ENCODE measurements at regions not wholly inside any gene's neighbourhood (a gene's known extent, or its start where the extent isn't known, plus 50 kb on each side); places are given as distances from the start of the nearest gene placed in this dataset.
"Not testable (repeated sequence)": the region's sequence is repeated elsewhere in the genome, so short reads cannot be mapped to it uniquely, and the experiment has no call there.

DNA sequence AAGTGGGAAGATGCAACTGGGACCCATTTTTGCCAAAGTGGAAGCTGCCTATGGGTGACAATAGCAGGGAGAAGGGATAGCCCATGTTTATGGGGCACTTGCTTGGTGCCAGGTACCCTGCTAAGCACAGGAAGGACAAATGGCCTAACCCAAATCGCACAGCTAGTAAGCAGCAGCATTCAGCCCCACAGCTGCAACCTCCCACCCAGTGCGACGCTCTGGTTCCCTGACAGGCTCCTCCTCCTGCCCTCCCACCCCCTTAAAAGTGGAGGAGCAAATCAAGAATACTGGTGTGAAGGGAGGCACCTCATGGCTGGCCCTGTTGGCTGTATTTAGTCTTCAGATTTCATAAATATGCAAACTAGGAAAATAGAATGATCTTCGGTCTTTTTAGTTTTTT, 76.2 kb downstream of the RIN2 start:
- Histone ChIP-seq H3K27ac (ENCODE audit: low read depth, low read length) (no peak overlapping the region), H3K27me3 (ENCODE audit: control insufficient read depth, insufficient read depth, low read length) (no peaks in the 10 kb centered on the region), H3K9ac (ENCODE audit: low read depth, low read length) (no peak overlapping the region), H3K36me3 (ENCODE audit: control insufficient read depth, insufficient read depth, low read length) (no peaks in the 10 kb centered on the region), H3K4me1 (ENCODE audit: control insufficient read depth, insufficient read depth, low read length) (peaks cover 4% of the 10 kb centered on the region; the same call in 1 of the 2 replicates), H3K9me3 (ENCODE audit: control insufficient read depth, insufficient read depth, low read length) (no peaks in the 10 kb centered on the region), H3K4me3 (ENCODE audit: low read depth, low read length) (no peak overlapping the region)

DNA sequence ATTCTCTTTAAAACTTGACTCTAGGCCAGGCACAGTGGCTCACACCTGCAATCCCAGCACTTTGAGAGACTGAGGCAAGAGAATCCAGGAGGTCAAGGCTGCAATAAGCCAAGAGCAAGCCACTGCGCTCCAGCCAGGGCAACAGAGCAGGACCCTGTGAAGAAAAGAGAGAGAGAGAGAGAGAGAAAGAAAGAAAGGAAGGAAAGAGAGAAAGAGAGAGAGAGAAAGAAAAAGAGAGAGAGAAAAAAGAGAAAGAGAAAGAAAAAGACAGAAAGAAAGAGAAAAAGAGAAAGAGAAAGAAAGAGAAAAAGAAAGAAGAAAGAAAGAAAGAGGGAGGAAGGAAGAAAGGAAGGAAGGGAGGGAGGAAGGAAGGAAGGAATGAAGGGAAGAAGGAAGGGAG, 76.7 kb downstream of the RIN2 start:
- Histone ChIP-seq H3K27ac (ENCODE audit: low read depth, low read length) (no peak overlapping the region), H3K36me3 (ENCODE audit: control insufficient read depth, insufficient read depth, low read length) (no peaks in the 10 kb centered on the region), H3K9me3 (ENCODE audit: control insufficient read depth, insufficient read depth, low read length) (no peaks in the 10 kb centered on the region), H3K9ac (ENCODE audit: low read depth, low read length) (no peak overlapping the region), H3K27me3 (ENCODE audit: control insufficient read depth, insufficient read depth, low read length) (no peaks in the 10 kb centered on the region), H3K4me3 (ENCODE audit: low read depth, low read length) (no peak overlapping the region), H3K4me1 (ENCODE audit: control insufficient read depth, insufficient read depth, low read length) (peaks cover 4% of the 10 kb centered on the region; the same call in 1 of the 2 replicates)

DNA sequence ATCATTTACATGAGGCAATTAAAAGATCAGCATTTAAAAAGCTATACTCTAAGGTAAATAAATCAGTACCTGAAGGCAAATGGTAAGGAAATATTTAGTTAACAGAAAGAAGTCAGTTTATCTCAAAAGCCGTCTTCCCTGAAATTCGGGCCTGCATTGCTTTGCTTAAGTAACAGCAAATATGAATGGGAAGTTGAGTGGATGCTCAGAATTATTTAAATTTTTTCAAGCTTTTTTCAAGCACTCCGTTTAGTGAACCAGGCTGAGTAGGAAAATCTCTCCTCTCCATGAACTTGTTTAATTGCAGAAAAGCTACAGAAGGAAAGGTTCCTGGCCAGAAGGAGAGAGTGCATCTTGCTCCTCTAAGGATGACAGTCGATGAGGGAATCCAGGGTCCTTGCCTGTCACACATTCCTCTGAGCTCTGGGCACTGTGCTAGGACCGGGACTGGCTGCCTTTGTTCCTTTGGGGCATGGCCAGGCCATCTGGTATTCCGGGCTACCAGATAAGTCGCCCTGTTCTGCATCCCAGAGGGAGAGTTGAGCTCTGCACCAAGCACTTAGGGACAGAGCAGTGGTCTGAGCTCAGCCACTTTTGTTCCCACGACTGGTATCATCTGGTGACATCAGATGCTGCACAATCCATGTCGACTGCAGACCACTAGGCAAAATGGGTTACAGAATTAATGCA, 77.6 kb downstream of the RIN2 start:
- peaks cover 4% of the 10 kb centered on the region; the same call in 1 of the 2 replicates for H3K4me1 ChIP-seq (ENCODE audit: control insufficient read depth, insufficient read depth, low read length)
- no peak overlapping the region for H3K27ac ChIP-seq (ENCODE audit: low read depth, low read length)
- H3K9ac ChIP-seq (ENCODE audit: low read depth, low read length), result no peak overlapping the region
- H3K27me3 ChIP-seq (ENCODE audit: control insufficient read depth, insufficient read depth, low read length), result no peaks in the 10 kb centered on the region
- no peaks in the 10 kb centered on the region for H3K9me3 ChIP-seq (ENCODE audit: control insufficient read depth, insufficient read depth, low read length)
- H3K36me3 ChIP-seq (ENCODE audit: control insufficient read depth, insufficient read depth, low read length), result no peaks in the 10 kb centered on the region
- H3K4me3 ChIP-seq (ENCODE audit: low read depth, low read length), result no peak overlapping the region

DNA sequence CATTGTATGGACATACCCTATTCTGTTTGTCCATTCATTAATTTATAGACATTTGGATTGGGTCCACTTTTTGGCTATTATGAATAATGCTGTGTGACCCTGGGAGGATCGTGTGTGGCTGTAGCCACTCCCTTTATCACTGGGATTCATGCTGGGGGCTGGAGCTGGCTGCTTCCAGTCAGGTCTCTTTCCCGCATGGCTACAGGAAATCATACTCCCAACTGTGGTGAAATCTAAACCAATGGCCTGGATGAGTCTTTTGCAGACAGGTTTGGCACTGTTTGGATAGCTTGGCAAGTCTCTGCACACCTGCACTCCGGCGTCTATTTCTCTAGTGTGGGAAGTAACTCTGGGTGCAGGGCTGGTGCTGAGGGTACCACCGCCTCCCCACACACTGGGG, 80.4 kb downstream of the RIN2 start:
- no peaks in the 10 kb centered on the region for H3K9me3 ChIP-seq (ENCODE audit: control insufficient read depth, insufficient read depth, low read length)
- H3K27ac ChIP-seq (ENCODE audit: low read depth, low read length), result no peak overlapping the region
- H3K27me3 ChIP-seq (ENCODE audit: control insufficient read depth, insufficient read depth, low read length), result no peaks in the 10 kb centered on the region
- H3K4me1 ChIP-seq (ENCODE audit: control insufficient read depth, insufficient read depth, low read length), result peaks cover 4% of the 10 kb centered on the region; the same call in 1 of the 2 replicates
- H3K9ac ChIP-seq (ENCODE audit: low read depth, low read length), result no peak overlapping the region
- H3K4me3 ChIP-seq (ENCODE audit: low read depth, low read length), result no peak overlapping the region
- H3K36me3 ChIP-seq (ENCODE audit: control insufficient read depth, insufficient read depth, low read length), result no peaks in the 10 kb centered on the region

DNA sequence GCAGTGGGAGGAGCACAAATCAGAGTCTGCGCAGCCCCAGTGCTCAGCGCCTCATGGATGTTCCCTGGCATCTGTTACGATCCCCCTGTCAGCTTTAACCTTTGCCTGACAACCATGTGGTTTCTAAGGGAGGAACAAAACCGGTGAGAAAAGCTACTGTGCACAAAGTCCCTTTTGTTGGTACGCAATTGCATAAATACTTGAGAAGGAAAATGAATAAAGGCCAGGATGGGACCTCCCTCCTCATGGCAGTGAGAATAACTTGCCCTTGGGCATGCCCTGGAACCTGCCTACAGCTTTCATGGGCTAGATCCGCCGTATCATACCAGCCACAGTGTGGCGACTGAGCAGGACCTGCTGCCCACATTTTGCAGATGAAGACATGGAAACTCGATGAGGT, 81.0 kb downstream of the RIN2 start:
- Histone ChIP-seq H3K4me1 (ENCODE audit: control insufficient read depth, insufficient read depth, low read length) (peaks cover 4% of the 10 kb centered on the region; the same call in 1 of the 2 replicates), H3K9ac (ENCODE audit: low read depth, low read length) (no peak overlapping the region), H3K36me3 (ENCODE audit: control insufficient read depth, insufficient read depth, low read length) (no peaks in the 10 kb centered on the region), H3K27ac (ENCODE audit: low read depth, low read length) (no peak overlapping the region), H3K9me3 (ENCODE audit: control insufficient read depth, insufficient read depth, low read length) (no peaks in the 10 kb centered on the region), H3K27me3 (ENCODE audit: control insufficient read depth, insufficient read depth, low read length) (no peaks in the 10 kb centered on the region), H3K4me3 (ENCODE audit: low read depth, low read length) (no peak overlapping the region)

DNA sequence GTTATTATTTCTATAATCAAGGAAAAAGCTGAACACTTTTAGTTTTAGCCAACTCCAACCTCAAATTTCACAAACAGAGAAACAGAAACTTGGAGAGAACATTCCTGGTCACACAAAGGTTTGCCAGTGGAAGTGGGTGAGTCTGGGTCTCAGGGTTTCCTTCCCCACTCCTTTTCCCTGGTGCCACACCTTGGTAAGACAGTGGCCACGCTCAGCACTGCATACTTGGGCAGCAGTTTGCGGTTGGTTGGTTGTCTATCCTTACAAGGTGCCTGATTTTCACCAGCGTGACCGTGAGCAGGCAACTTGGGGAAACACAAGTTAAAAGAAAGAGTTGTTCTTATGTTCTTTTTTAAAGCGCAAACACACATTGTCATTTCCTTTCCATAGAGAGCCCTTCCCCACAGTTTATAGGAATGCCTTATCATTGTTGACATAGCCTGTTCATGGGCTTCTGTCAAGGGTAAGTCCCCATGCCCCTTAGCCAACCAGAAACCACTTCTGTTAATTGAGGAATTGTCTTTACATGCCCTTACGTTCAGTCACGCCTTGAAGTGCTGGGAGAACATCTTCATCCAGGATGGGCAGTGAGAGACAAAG, 82.2 kb downstream of the RIN2 start:
- Histone ChIP-seq H3K4me1 (ENCODE audit: control insufficient read depth, insufficient read depth, low read length) (peaks cover 4% of the 10 kb centered on the region; the same call in 1 of the 2 replicates), H3K27ac (ENCODE audit: low read depth, low read length) (no peak overlapping the region), H3K36me3 (ENCODE audit: control insufficient read depth, insufficient read depth, low read length) (no peaks in the 10 kb centered on the region), H3K4me3 (ENCODE audit: low read depth, low read length) (no peak overlapping the region), H3K9me3 (ENCODE audit: control insufficient read depth, insufficient read depth, low read length) (no peaks in the 10 kb centered on the region), H3K9ac (ENCODE audit: low read depth, low read length) (no peak overlapping the region), H3K27me3 (ENCODE audit: control insufficient read depth, insufficient read depth, low read length) (no peaks in the 10 kb centered on the region)

DNA sequence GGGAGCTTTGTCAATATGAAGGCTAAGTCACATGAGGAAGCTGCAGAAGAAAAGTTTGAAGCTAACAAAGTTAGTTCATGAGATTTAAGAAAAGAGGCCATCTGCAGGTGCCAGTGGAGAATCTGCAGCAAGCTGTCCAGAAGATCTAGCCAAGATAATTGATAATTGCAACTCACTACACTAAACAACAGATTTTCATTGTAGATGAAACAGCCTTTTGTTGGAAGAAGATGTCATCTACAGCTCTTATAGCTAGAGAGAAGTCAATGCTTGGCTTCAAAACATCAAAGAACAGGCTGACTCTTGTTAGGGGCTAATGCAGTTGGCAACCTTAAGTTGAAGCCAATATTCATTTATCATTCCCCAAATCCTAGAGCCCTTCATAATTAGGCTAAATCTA, 83.7 kb downstream of the RIN2 start:
- Histone ChIP-seq H3K9me3 (ENCODE audit: control insufficient read depth, insufficient read depth, low read length) (no peaks in the 10 kb centered on the region), H3K27me3 (ENCODE audit: control insufficient read depth, insufficient read depth, low read length) (no peaks in the 10 kb centered on the region)

DNA sequence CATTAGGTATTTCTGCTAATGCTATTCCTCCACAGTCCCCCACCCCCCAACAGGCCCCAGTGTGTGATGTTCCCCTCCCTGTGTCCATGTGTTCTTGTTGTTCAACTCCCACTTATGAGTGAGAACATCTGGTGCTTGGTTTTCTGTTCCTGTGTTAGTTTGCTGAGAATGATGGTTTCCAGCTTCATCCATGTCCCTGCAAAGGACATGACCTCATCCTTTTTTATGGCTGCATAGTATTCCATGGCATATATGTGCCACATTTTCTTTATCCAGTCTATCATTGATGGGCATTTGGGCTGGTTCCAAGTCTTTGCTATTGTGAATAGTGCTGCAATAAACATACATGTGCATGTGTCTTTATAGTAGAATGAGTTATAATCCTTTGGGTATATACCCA, 86.8 kb downstream of the RIN2 start:
- H3K27ac ChIP-seq (ENCODE audit: low read depth, low read length); H3K9ac ChIP-seq (ENCODE audit: low read depth, low read length); H3K36me3 ChIP-seq (ENCODE audit: control insufficient read depth, insufficient read depth, low read length); H3K4me1 ChIP-seq (ENCODE audit: control insufficient read depth, insufficient read depth, low read length); H3K4me3 ChIP-seq (ENCODE audit: low read depth, low read length); H3K9me3 ChIP-seq (ENCODE audit: control insufficient read depth, insufficient read depth, low read length); H3K27me3 ChIP-seq (ENCODE audit: control insufficient read depth, insufficient read depth, low read length): not testable (repeated sequence)

More for the DNA sequence above, 83.7 kb downstream of the RIN2 start:
- H3K4me3 ChIP-seq (ENCODE audit: low read depth, low read length), result no peak overlapping the region
- H3K36me3 ChIP-seq (ENCODE audit: control insufficient read depth, insufficient read depth, low read length), result no peaks in the 10 kb centered on the region
- no peaks in the 10 kb centered on the region for H3K4me1 ChIP-seq (ENCODE audit: control insufficient read depth, insufficient read depth, low read length)
- no peak overlapping the region for H3K27ac ChIP-seq (ENCODE audit: low read depth, low read length)
- no peak overlapping the region for H3K9ac ChIP-seq (ENCODE audit: low read depth, low read length)

DNA sequence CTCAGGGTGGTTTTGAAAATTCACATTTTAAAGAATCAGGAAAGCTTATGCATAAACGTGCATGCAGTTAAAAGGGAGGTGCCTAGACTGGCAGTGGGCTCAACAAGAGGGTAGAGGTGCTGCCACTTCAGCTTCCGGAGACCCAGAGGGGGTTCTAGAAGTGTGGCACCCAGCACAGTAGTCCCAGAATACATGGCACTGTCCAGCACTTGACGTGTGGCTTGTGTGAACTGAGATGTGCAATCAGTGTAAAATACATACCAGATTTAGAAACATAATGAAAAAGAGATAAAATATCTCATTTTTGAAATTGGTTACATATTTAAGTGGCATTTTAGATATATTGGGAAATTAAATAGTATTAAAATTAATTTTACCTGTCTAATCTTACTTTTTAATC, 89.3 kb downstream of the RIN2 start:
- Histone ChIP-seq H3K27me3 (ENCODE audit: control insufficient read depth, insufficient read depth, low read length) (no peaks in the 10 kb centered on the region), H3K4me1 (ENCODE audit: control insufficient read depth, insufficient read depth, low read length) (no peaks in the 10 kb centered on the region), H3K9me3 (ENCODE audit: control insufficient read depth, insufficient read depth, low read length) (no peaks in the 10 kb centered on the region)

DNA sequence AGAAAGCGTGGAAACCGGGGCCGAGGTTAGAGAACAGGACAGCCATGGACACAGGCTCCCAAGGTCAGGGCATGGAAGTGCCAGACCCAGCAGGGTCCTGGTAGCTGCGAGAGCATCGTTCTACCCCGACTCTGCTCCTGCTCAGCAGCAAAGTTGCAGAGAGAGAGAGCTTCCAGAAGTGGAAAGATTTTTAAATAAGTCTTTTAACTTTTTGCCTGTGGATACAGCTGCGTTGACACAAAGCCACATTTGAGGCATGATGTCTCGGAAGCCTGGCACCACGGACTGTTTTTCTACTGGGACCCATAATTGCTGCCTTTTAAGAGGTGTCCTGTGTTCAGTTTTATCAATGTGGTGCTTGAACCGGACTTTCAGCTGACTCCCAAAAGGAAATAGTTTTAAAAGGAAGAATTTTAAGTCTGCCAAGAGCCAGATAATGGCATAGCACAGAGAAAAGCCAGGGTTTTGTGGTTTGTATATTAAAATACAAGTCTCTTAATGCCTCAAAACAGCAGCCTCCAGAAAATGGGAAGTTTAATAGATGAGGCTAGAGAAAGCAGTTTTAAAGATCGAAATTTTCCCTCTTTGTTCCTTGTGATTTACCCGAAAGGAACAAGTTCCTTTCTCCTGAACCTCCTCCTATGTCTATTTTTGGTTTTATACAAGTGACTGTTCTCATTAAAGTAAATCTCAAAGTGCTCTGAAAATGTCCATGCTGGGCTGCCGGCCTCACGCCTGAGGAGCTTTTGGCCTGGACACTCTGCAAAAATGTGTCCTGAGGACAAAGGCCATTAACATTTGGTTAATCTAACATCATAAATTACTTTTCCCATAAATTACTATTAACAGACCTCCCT, 91.5 kb downstream of the RIN2 start:
- Histone ChIP-seq H3K27ac (ENCODE audit: low read depth, low read length) (no peak overlapping the region), H3K27me3 (ENCODE audit: control insufficient read depth, insufficient read depth, low read length) (no peaks in the 10 kb centered on the region), H3K36me3 (ENCODE audit: control insufficient read depth, insufficient read depth, low read length) (no peaks in the 10 kb centered on the region), H3K4me1 (ENCODE audit: control insufficient read depth, insufficient read depth, low read length) (no peaks in the 10 kb centered on the region), H3K9ac (ENCODE audit: low read depth, low read length) (no peak overlapping the region), H3K4me3 (ENCODE audit: low read depth, low read length) (no peak overlapping the region), H3K9me3 (ENCODE audit: control insufficient read depth, insufficient read depth, low read length) (no peaks in the 10 kb centered on the region)

More for the DNA sequence above, 89.3 kb downstream of the RIN2 start:
- H3K4me3 ChIP-seq (ENCODE audit: low read depth, low read length), result no peak overlapping the region
- no peak overlapping the region for H3K27ac ChIP-seq (ENCODE audit: low read depth, low read length)
- H3K36me3 ChIP-seq (ENCODE audit: control insufficient read depth, insufficient read depth, low read length), result no peaks in the 10 kb centered on the region
- H3K9ac ChIP-seq (ENCODE audit: low read depth, low read length), result no peak overlapping the region

DNA sequence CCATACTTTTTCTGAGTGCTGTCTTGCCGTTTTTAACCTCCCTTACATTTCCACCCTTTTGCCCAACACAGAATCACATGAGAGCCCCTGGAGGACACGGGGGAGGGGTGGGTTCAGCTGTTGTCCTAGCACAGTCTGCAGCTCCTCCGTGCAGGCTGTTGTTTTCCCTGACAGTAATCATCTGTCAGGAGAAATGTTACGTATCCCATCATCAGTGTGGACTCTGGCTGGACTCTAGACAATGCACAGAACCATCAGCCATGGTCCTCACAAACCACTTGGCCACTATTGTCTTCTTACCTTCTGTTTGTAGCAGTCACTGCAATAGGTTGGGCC, 92.1 kb downstream of the RIN2 start:
- Histone ChIP-seq H3K36me3 (ENCODE audit: control insufficient read depth, insufficient read depth, low read length) (no peaks in the 10 kb centered on the region), H3K27ac (ENCODE audit: low read depth, low read length) (no peak overlapping the region), H3K9ac (ENCODE audit: low read depth, low read length) (no peak overlapping the region), H3K4me3 (ENCODE audit: low read depth, low read length) (no peak overlapping the region), H3K9me3 (ENCODE audit: control insufficient read depth, insufficient read depth, low read length) (no peaks in the 10 kb centered on the region), H3K4me1 (ENCODE audit: control insufficient read depth, insufficient read depth, low read length) (no peaks in the 10 kb centered on the region), H3K27me3 (ENCODE audit: control insufficient read depth, insufficient read depth, low read length) (no peaks in the 10 kb centered on the region)
